ENCODE measurements at regions not wholly inside any gene's neighbourhood (a gene's known extent, or its start where the extent isn't known, plus 50 kb on each side); places are given as distances from the start of the nearest gene placed in this dataset.

- no peaks in the 10 kb centered on the region for H3K4me1 Mint-ChIP-seq (ENCODE audit: low read depth)
- CTCF ChIA-PET: no interaction called here
- TF ChIP-seq CTCF (IDR thresholded peaks at IDR 0.05): no peak
These were observed 905.4 kb upstream of the NDST4 start for GRCh38 chr4:116018831-116019230.

GRCh38 chr4:116016201-116016600, 902.8 kb upstream of the NDST4 start:
- ChIA-PET CTCF (no interaction called here), POLR2A (no interaction called here)
- ATAC-seq (no peak), DNase-seq (no peak)
- Mint-ChIP-seq H3K4me3 (no peak overlapping the region), H3K4me1 (ENCODE audit: low read depth) (no peaks in the 10 kb centered on the region), H3K27me3 (no peaks in the 10 kb centered on the region), H3K27ac (no peak overlapping the region), H3K36me3 (ENCODE audit: low read depth) (peaks cover 2% of the 10 kb centered on the region), H3K9me3 (peaks cover 30% of the 10 kb centered on the region)
- intact Hi-C loops (cut with micrococcal nuclease): no loop called here
- TF ChIP-seq CTCF (IDR thresholded peaks at IDR 0.05): no peak

More at GRCh38 chr4:116018831-116019230, 905.4 kb upstream of the NDST4 start:
- ATAC-seq (no peak), DNase-seq (no peak)
- no peak overlapping the region for H3K27ac Mint-ChIP-seq
- no peaks in the 10 kb centered on the region for H3K27me3 Mint-ChIP-seq
- no peak overlapping the region for H3K4me3 Mint-ChIP-seq
- intact Hi-C loops (cut with micrococcal nuclease): no loop called here
- H3K9me3 Mint-ChIP-seq: peaks cover 29% of the 10 kb centered on the region
- peaks cover 2% of the 10 kb centered on the region for H3K36me3 Mint-ChIP-seq (ENCODE audit: low read depth)
- POLR2A ChIA-PET: no interaction called here

DNA sequence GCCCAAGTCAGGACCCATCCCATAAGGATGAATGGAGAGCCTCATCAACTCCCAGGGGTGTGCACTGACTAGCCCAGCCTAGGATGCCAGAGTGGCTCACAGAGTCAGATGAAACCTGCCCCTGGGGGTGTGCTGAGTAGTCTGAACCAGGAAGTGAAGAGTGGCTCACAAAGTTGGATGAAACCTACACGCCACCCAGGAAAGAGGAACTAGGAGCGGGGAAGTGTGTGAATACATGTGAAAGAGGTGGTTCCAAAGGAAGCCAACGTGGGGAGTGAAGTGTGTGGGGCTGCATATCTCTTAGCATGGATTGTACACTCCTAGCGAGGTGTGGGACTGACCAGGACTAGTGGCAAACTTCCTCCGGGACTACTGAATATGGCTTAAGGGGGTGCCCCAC, 902.1 kb upstream of the NDST4 start:
- Mint-ChIP-seq H3K27me3 (no peaks in the 10 kb centered on the region), H3K4me3 (no peak overlapping the region), H3K36me3 (ENCODE audit: low read depth) (peaks cover 2% of the 10 kb centered on the region), H3K4me1 (ENCODE audit: low read depth) (no peaks in the 10 kb centered on the region), H3K27ac (no peak overlapping the region), H3K9me3 (peaks cover 30% of the 10 kb centered on the region)
- ATAC-seq: no peak
- no peak for DNase-seq
- ChIA-PET POLR2A (no interaction called here), CTCF (interaction anchor here (0.6 kb wide), 1 partner anchor 63 kb away, joined by 3 read pairs; no protein-coding TSS in a partner anchor)
- no peak for TF ChIP-seq CTCF (IDR thresholded peaks at IDR 0.05)
- intact Hi-C loops (cut with micrococcal nuclease): no loop called here

- Mint-ChIP-seq H3K27ac (no peak overlapping the region), H3K9me3 (peaks cover 27% of the 10 kb centered on the region), H3K27me3 (no peaks in the 10 kb centered on the region), H3K4me3 (no peak overlapping the region), H3K36me3 (ENCODE audit: low read depth) (peaks cover 2% of the 10 kb centered on the region), H3K4me1 (ENCODE audit: low read depth) (no peaks in the 10 kb centered on the region)
- ATAC-seq (no peak), DNase-seq (no peak)
- no peak for TF ChIP-seq CTCF (IDR thresholded peaks at IDR 0.05)
- intact Hi-C loops (cut with micrococcal nuclease): no loop called here
- ChIA-PET CTCF (interaction anchor here (0.6 kb wide), 1 partner anchor 64 kb away, joined by 3 read pairs; no protein-coding TSS in a partner anchor), POLR2A (no interaction called here)
These were observed 901.6 kb upstream of the NDST4 start for GRCh38 chr4:116015062-116015461.

DNA sequence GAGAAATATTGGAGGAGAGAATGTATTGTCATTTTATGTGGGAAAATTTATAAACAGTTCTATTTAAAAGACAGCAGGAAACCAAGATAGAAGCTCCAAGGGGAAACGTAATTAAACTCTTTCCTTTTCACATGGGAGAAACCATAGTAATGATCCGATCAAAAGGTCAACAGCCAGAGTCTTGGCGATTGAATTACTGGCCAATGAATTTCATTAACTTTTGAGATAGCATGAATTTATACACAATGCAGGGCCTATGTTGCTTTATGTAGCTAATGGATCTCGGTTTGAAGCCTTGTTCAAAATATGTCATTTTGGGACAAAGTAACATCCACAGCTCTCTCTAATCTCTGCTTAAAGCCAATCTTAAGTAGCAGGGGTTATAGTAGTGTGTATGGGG, 897.5 kb upstream of the NDST4 start:
- no peak for TF ChIP-seq CTCF (IDR thresholded peaks at IDR 0.05)
- Mint-ChIP-seq H3K4me3 (no peak overlapping the region), H3K27me3 (no peaks in the 10 kb centered on the region), H3K27ac (no peak overlapping the region), H3K4me1 (ENCODE audit: low read depth) (no peaks in the 10 kb centered on the region), H3K9me3 (peaks cover 21% of the 10 kb centered on the region), H3K36me3 (ENCODE audit: low read depth) (peaks cover 2% of the 10 kb centered on the region)
- ATAC-seq (no peak), DNase-seq (no peak)
- intact Hi-C loops (cut with micrococcal nuclease): no loop called here
- ChIA-PET POLR2A (no interaction called here), CTCF (no interaction called here)

All from activated CD8-positive, alpha-beta T cell treated with anti-CD3 and anti-CD28 coated beads for 36 hours (primary cell).